ENCODE measurements at regions not wholly inside any gene's neighbourhood (a gene's known extent, or its start where the extent isn't known, plus 50 kb on each side); places are given as distances from the start of the nearest gene placed in this dataset.

- Histone ChIP-seq H2BK5ac (ENCODE audit: insufficient read length, low read length) (no peak overlapping the region), H4K5ac (ENCODE audit: insufficient read length, low read depth, low read length) (no peak overlapping the region), H3T11ph (ENCODE audit: low read length) (no peak overlapping the region), H4K91ac (ENCODE audit: insufficient read length, low read depth, low read length) (no peak overlapping the region), H2BK120ac (ENCODE audit: low read depth, low read length, poor library complexity, severe bottlenecking) (no peak overlapping the region), H3K4ac (ENCODE audit: low read depth, low read length) (no peak overlapping the region), H3K18ac (ENCODE audit: insufficient read length, low read depth, low read length) (no peak overlapping the region), H2AK5ac (ENCODE audit: insufficient read length, low read length) (no peak overlapping the region), H2BK20ac (ENCODE audit: low read depth, low read length, poor library complexity, severe bottlenecking) (no peak overlapping the region), H3K4me1 (ENCODE audit: insufficient read depth, low read length) (no peaks in the 10 kb centered on the region), H2BK15ac (ENCODE audit: low read depth, low read length) (no peak overlapping the region), H4K8ac (replicated peaks; ENCODE audit: insufficient read length, low read depth, low read length) (no peak overlapping the region), H3K23me2 (ENCODE audit: insufficient read length, low read depth, low read length, poor library complexity, severe bottlenecking) (no peaks in the 10 kb centered on the region), H3K23ac (ENCODE audit: insufficient read length, low read depth, low read length) (no peak overlapping the region), H4K20me1 (ENCODE audit: control insufficient read depth, insufficient read depth, insufficient read length) (no peaks in the 10 kb centered on the region), H3K79me2 (ENCODE audit: insufficient read depth, low read length) (no peaks in the 10 kb centered on the region), H3K56ac (ENCODE audit: insufficient read length, low read depth, low read length) (no peak overlapping the region), H2BK12ac (ENCODE audit: insufficient read length, low read depth, low read length) (no peak overlapping the region), H3K27me3 (ENCODE audit: insufficient read depth, low read length) (no peaks in the 10 kb centered on the region), H3K4me2 (ENCODE audit: insufficient read depth, insufficient read length, low read length) (no peak overlapping the region), H3K9me3 (ENCODE audit: control insufficient read depth, low read depth, low read length) (no peaks in the 10 kb centered on the region), H3K14ac (ENCODE audit: insufficient read depth, low read length) (no peak overlapping the region), H3K79me1 (ENCODE audit: insufficient read depth, low read depth, low read length, poor library complexity, severe bottlenecking) (no peaks in the 10 kb centered on the region), H3K27ac (ENCODE audit: insufficient read length, low read depth, low read length) (no peak overlapping the region), H2AFZ (ENCODE audit: low read length) (no peak overlapping the region), H3K9ac (ENCODE audit: extremely low read depth, insufficient read length, low read length) (no peak overlapping the region)
- no peaks in the 10 kb centered on the region for H3K36me3 Mint-ChIP-seq (ENCODE audit: insufficient read depth in 1 of 3, low read depth in 3 of 3)
- H3K27ac Mint-ChIP-seq: peak overlapping the region in 1 of 3 experiments; percentile 32; a peak in 3 of 7 replicates
- WGBS (ENCODE audit: extremely low coverage, insufficient read length, low lambda C conversion rate): no CpG with 5 or more reads among the region's 14 CpGs
- H3K9me3 Mint-ChIP-seq: no peaks in the 10 kb centered on the region; a peak in 1 of 5 replicates
- DNase-seq: no peak
- no peak overlapping the region for H3K4me3 Mint-ChIP-seq
- H3K27me3 Mint-ChIP-seq (ENCODE audit: low read depth): peaks cover 9% of the 10 kb centered on the region
- TF ChIP-seq CTCF (conservative IDR thresholded peaks at IDR 0.05): peak; percentile 45; the same call in 2 of the 3 replicates
- H3K4me1 Mint-ChIP-seq: peaks cover 5% of the 10 kb centered on the region in 2 experiments
Observed at GRCh38 chr12:124720004-124720680, 143.5 kb downstream of the SCARB1 start.

Data from H9 (cell line).